ENCODE measurements at regions not wholly inside any gene's neighbourhood (a gene's known extent, or its start where the extent isn't known, plus 50 kb on each side); places are given as distances from the start of the nearest gene placed in this dataset.
A peak's percentile ranks its signal among the peaks of the same experiment; 100 is the strongest.

- no peak for DNase-seq
Measured at GRCh38 chr9:78507037-78507436, 210.1 kb downstream of the PSAT1 start.

GRCh38 chr9:78510035-78510434 is 213.1 kb downstream of the PSAT1 start:
- no peak for DNase-seq

GRCh38 chr9:78515108-78515507 is 218.2 kb downstream of the PSAT1 start:
- DNase-seq, result no peak

- DNase-seq, result no peak
Measured at GRCh38 chr9:78519786-78520185, 222.9 kb downstream of the PSAT1 start.

- no peak for DNase-seq
Measured at GRCh38 chr9:78521680-78522079, 224.8 kb downstream of the PSAT1 start.

- DNase-seq, result no peak
Measured at GRCh38 chr9:78525986-78526560, 229.1 kb downstream of the PSAT1 start.

GRCh38 chr9:78533500-78533899 is 236.6 kb downstream of the PSAT1 start:
- no peak for DNase-seq

- DNase-seq, result no peak
Measured at GRCh38 chr9:78539188-78539587, 242.3 kb downstream of the PSAT1 start.

- DNase-seq, result peak; percentile 2
Measured at GRCh38 chr9:78539904-78540303, 243.0 kb downstream of the PSAT1 start.

- DNase-seq, result no peak
Measured at GRCh38 chr9:78541868-78542443, 245.0 kb downstream of the PSAT1 start.

- no peak for DNase-seq
Measured at GRCh38 chr9:78542491-78543181, 245.7 kb downstream of the PSAT1 start.

GRCh38 chr9:78543353-78543752 is 246.4 kb downstream of the PSAT1 start:
- DNase-seq, result no peak

- DNase-seq, result no peak
Measured at GRCh38 chr9:78544230-78544629, 247.3 kb downstream of the PSAT1 start.

GRCh38 chr9:78547831-78548230 is 250.9 kb downstream of the PSAT1 start:
- no peak for DNase-seq

GRCh38 chr9:78548670-78549069 is 251.7 kb downstream of the PSAT1 start:
- DNase-seq, result no peak

- no peak for DNase-seq
Measured at GRCh38 chr9:78549711-78550110, 252.8 kb downstream of the PSAT1 start.

GRCh38 chr9:78552802-78553201 is 255.9 kb downstream of the PSAT1 start:
- DNase-seq, result no peak

- DNase-seq, result no peak
Measured at GRCh38 chr9:78557540-78557939, 260.6 kb downstream of the PSAT1 start.

GRCh38 chr9:78559449-78559885 is 262.5 kb downstream of the PSAT1 start:
- DNase-seq, result no peak

GRCh38 chr9:78562021-78562420 is 265.1 kb downstream of the PSAT1 start:
- DNase-seq, result no peak

- DNase-seq, result no peak
Measured at GRCh38 chr9:78563269-78563668, 266.3 kb downstream of the PSAT1 start.

- DNase-seq, result no peak
Measured at GRCh38 chr9:78565481-78565880, 268.6 kb downstream of the PSAT1 start.

GRCh38 chr9:78566521-78566920 is 269.6 kb downstream of the PSAT1 start:
- DNase-seq, result no peak

- no peak for DNase-seq
Measured at GRCh38 chr9:78566948-78567675, 270.2 kb downstream of the PSAT1 start.
